NCI-H1048 (cell line): ENCODE measurements at regions not wholly inside any gene's neighbourhood (a gene's known extent, or its start where the extent isn't known, plus 50 kb on each side); places are given as distances from the start of the nearest gene placed in this dataset.
"Not testable (repeated sequence)": the region's sequence is repeated elsewhere in the genome, so short reads cannot be mapped to it uniquely, and the experiment has no call there.

Experiments
- DNase-seq: peaks from one replicate; lab custom pipeline; 2025; lab: John Stamatoyannopoulos, UW

- DNase-seq, result no peak
These were observed 151.4 kb upstream of the EEA1 start for GRCh38 chr12:93080452-93080851.

GRCh38 chr12:93080994-93081809 lies 152.1 kb upstream of the EEA1 start:
- no peak for DNase-seq

DNA sequence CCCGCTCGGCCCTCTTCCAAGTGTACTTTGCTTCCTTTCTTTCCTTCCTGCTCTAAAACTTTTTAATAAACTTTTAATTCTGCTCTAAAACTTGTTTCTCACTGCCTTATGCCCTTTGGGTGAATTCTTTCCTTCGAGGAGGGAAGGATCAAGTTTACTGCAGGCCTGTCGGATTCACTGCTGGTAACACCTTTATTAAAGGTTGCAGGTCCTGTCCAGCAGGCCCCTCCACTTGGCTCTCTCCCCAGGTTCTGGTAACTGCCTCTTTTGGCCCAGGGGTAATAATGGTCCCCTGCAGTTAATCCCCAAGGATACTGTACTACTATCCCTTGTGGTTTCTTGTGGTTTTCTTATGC lies 152.7 kb upstream of the EEA1 start:
- DNase-seq, result no peak

DNA sequence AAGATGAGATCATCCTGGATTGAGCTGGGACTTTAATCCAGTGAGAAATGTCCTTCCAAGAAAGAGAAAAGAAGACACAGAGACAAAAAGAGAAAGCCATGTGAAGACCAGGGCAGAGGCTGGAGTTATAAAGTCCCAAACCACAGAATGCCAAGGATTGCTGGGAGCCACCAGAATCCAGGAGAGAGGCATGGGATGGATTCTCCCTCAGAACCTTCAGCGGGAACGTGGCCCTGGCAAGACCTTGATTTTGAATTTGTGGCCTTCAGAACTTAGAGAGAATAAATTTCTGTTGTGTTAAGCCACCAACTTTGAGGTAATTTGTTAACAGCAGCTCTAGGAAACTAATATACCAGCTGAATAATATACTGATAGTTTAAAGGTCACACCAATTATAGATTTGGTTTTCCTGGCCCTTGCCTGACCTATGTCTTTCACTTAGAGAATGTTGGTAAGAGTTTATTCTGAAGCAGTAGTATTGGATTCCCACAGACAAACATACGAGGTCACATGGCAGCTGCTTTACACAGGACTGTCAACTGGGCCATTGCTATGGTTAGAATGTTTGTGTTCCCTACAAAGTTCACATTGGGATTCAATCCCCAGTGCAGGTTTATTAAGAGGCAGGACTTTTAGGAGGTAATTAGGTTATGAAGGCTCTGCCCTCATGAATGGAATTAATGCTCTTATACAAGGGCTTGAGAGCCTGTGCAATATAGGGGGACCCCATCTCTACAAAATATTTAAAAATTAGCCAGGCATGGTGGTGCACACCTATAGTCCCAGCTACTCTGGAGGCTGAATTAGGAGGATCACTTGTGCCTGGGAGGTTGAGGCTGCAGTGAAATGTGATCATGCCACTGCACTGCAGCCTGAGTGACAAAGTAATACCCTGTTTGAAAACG lies 156.5 kb upstream of the EEA1 start:
- DNase-seq, result no peak

DNA sequence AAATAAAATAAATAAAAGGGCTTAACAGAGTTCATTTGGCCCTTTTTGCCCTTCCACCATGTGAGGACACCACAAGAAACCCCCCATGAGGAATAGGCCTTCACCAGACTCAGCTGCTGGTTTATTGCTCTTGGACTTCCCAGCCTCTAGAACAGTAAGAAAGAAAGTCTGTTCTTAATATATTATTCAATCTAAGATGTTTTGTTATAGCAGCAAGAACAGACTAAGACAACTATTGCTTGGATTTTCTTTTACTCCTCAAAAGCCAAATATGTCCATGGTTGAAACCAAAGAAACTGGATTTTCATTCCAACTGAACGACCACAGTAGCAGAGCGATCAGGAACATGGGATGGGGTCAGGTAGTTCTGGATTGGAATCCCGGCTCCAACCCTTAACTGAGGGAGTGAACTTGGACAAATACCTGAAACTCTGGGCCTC lies 157.2 kb upstream of the EEA1 start:
- DNase-seq, result no peak

- no peak for DNase-seq
These were observed 158.9 kb upstream of the EEA1 start for GRCh38 chr12:93087840-93088610.

DNA sequence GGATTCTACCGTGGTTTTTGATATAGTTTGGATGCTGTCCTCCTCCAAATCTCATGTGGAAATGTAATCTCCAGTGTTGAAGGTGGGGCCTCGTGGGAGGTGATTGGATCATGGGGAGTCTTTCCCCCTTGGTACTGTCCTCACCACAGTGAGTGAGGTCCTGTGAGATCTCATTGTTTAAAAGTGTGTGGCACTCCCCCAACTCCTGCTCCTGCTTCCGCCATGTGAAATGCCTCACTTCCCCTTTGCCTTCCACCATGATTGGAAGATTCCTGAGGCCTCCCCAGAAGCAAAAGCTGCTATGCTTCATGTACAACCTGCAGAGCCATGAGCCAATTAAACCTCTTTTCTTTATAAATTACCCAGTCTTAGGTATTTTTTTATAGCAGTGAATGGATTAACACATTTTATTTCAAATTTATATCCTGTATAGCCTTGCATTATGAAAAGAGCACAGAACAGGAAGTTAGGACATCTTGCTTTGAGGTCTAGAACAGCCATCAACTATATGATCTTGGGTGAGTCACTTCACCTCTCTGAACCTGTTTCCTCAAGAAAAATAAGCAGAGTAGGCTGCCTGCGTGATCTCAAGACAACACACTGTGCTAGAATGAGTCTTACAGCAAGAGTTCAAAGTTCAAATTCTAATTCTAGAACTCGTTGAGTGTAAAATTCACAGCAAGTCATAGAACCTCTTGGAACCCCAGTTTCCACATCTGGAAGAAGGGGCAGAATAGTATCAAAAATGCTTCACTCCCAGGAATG lies 160.9 kb upstream of the EEA1 start:
- no peak for DNase-seq

- no peak for DNase-seq
These were observed 161.7 kb upstream of the EEA1 start for GRCh38 chr12:93090731-93091172.

DNA sequence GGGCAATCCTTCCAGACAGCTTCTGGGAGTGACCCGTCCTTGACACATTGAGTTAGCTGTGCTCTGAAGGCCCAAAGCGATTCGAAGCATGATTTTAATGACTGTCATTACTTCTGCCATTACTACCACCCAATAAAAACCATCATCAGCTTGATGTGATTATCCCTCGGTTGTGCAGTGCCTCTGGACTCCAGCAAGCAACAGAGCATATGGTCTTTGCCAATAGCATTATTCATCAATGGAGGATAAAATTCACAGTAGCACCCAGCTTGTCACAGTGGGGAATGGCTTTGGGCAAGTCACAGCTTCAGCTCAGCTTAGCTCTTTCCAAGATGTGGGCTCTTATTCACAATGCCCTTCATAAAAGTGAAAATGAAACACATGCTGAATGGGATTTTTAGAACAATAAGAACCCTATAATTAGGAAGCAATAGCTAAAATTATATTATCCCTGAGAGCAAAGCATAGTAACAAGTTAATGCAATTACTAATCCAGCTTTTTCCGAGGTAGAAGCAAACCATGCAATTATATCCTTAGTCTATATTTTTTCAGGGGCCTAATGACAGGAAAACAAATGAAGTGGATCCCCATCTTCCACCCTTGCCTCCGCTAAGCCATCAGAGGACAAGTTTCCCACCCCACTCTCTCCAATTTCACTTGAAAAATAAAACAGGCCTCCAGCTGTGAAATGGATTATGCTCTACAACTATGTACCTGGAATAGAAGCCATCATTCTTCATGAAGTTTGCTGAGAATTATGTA lies 163.0 kb upstream of the EEA1 start:
- DNase-seq, result no peak

GRCh38 chr12:93092649-93092945 lies 163.5 kb upstream of the EEA1 start:
- DNase-seq, result no peak

- DNase-seq, result no peak
These were observed 164.1 kb upstream of the EEA1 start for GRCh38 chr12:93093243-93093642.

- not testable (repeated sequence) for DNase-seq
These were observed 165.1 kb upstream of the EEA1 start for GRCh38 chr12:93094222-93094621.

DNA sequence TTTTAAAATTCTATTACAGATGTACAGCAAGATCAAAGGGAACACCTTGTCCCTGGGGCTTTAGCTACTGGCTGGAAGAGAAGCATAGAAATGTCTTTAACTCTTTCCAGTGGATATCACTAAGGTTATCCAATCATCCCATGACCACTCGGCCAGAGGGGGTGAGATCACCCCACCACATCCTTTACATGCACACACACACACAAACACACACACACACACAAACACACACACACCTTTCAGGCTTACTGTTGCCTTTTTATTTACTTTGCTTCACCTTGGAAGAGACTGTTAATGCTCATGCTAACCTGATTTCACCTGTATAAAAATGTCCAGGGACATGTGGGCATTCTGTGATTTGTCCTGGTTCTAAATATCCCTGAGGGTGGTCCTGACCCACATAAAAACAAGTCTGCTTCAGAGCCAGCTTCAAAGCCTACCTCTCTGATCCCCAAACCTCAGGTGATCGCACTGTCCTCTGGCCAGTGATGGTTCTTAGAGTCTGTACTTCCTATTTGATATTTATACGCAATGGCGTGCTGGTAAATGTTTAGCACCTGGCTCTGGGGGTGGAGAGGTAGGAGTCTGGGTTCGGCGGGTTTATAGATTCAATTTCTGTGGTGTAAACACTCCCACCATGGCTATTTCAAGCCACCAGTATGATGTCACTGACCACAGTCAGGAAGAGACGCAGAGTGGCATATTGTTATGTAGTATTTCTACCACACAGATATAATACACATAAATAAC lies 166.1 kb upstream of the EEA1 start:
- DNase-seq, result no peak

DNA sequence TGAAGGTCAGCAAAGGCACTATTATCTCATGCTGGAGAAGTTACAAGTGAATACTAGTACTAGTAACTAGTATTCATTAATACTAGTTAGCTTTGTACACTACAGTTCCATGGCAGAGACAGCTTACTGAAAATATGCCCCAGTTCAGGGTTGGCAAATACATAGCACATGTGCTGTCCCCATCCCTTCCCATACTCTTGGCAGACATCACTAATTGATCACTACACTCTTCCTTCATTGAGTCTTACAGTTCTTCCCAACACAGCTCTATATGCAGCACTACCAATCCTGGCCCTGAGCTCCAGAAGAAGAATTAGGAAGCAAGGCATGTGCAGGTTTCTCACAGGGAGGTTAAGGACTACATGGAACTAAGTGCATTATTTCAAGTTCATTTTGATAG lies 168.3 kb upstream of the EEA1 start:
- DNase-seq, result no peak

GRCh38 chr12:93098077-93098476 lies 169.0 kb upstream of the EEA1 start:
- DNase-seq, result peak; percentile 20

DNA sequence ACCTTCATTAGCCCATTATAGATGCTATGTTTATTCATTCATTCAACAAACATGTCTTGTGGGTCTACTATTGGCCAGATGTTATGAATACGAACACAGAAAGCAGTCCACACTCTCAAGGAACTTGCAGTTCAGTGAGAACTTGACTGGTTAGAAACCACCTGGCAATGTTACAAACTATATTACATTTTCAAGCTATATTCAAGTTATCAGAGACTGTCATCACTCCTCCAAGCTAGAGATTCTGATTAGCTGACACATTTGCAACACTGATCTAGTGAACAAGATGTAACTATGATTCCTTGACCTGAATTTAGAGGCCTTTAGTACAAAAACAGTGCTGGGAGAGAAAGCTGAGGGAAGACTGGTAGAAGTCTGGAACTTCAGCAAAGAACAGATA lies 170.7 kb upstream of the EEA1 start:
- DNase-seq, result no peak

- DNase-seq, result no peak
These were observed 171.5 kb upstream of the EEA1 start for GRCh38 chr12:93100610-93101009.

- DNase-seq, result no peak
These were observed 172.3 kb upstream of the EEA1 start for GRCh38 chr12:93101367-93101766.

DNA sequence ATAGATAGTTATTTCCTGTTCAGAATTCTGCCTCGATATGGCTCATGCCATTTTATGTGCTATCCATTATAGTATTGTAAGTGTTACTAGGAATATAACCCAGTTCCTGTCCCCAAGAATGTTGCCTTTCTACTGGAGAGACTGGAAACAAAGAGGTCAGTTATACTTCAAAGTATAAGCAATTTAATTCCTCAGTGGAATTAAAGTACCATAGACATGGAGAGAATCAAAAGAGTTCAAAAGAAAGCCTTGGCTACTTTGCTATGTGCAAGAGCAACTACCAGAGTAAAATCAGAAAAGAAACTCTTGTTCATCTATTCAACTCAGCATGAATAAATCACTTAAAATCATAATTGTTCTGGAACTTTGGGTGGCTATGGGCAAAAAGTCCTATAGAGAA lies 173.2 kb upstream of the EEA1 start:
- DNase-seq, result no peak

- DNase-seq, result no peak
These were observed 173.6 kb upstream of the EEA1 start for GRCh38 chr12:93102744-93103143.
